H9 (cell line): ENCODE measurements at regions not wholly inside any gene's neighbourhood (a gene's known extent, or its start where the extent isn't known, plus 50 kb on each side); places are given as distances from the start of the nearest gene placed in this dataset.

Source experiments
- DNase-seq: peaks from one replicate; pipeline ENCODE4 v3.0.0-alpha.2; 2017
- H2AFZ ChIP-seq: one replicate; pipeline ENCODE4 v1.6.1; 2013; ENCODE audit warnings: mild to moderate bottlenecking, low read length, control low read depth, moderate library complexity
- H2AK5ac ChIP-seq: 2 replicates; pipeline ENCODE4 v1.6.1; 2013; ENCODE audit warnings: low read length, control low read depth, mixed read lengths; ENCODE audit not compliant: insufficient read length
- H2BK120ac ChIP-seq: one replicate; pipeline ENCODE4 v1.6.1; 2013; ENCODE audit warnings: low read depth, mild to moderate bottlenecking, low read length, control low read depth, inconsistent platforms; ENCODE audit not compliant: poor library complexity, severe bottlenecking
- H2BK12ac ChIP-seq: 2 replicates; pipeline ENCODE4 v1.6.1; 2013; ENCODE audit warnings: low read length, control low read depth, mixed read lengths, low read depth; ENCODE audit not compliant: insufficient read length
- H2BK15ac ChIP-seq: 2 replicates; pipeline ENCODE4 v1.6.1; 2013; ENCODE audit warnings: low read depth, low read length, control low read depth
- H2BK20ac ChIP-seq: one replicate; pipeline ENCODE4 v1.6.1; 2013; ENCODE audit warnings: low read depth, mild to moderate bottlenecking, low read length, control low read depth, inconsistent platforms; ENCODE audit not compliant: poor library complexity, severe bottlenecking
- H2BK5ac ChIP-seq: 2 replicates; pipeline ENCODE4 v1.6.1; 2013; ENCODE audit warnings: low read length, control low read depth, mixed read lengths; ENCODE audit not compliant: insufficient read length
- H3K14ac ChIP-seq: 2 replicates; pipeline ENCODE4 v1.6.1; 2013; ENCODE audit warnings: low read length, control low read depth; ENCODE audit not compliant: insufficient read depth
- H3K18ac ChIP-seq: 2 replicates; pipeline ENCODE4 v1.6.1; 2013; ENCODE audit warnings: low read depth, mild to moderate bottlenecking, mixed read lengths, low read length, control low read depth; ENCODE audit not compliant: insufficient read length
- H3K23ac ChIP-seq: 2 replicates; pipeline ENCODE4 v1.6.1; 2013; ENCODE audit warnings: low read length, control low read depth, mixed read lengths, low read depth; ENCODE audit not compliant: insufficient read length
- H3K23me2 ChIP-seq: 2 replicates; pipeline ENCODE4 v1.6.1; 2013; ENCODE audit warnings: low read depth, mild to moderate bottlenecking, mixed read lengths, low read length, control low read depth; ENCODE audit not compliant: insufficient read length, poor library complexity, severe bottlenecking
- H3K27ac ChIP-seq: 2 replicates; pipeline ENCODE4 v1.5.1; 2013; ENCODE audit warnings: low read length, control low read depth, mixed read lengths, low read depth; ENCODE audit not compliant: insufficient read length
- H3K27me3 ChIP-seq: 2 replicates; pipeline ENCODE4 v1.6.1; 2013; ENCODE audit warnings: low read length, control low read depth, inconsistent platforms; ENCODE audit not compliant: insufficient read depth
- H3K4ac ChIP-seq: 2 replicates; pipeline ENCODE4 v1.6.1; 2013; ENCODE audit warnings: low read depth, mild to moderate bottlenecking, control low read depth, inconsistent platforms, low read length, moderate library complexity
- H3K4me1 ChIP-seq: 2 replicates; pipeline ENCODE4 v1.6.1; 2013; ENCODE audit warnings: low read length, control low read depth, inconsistent platforms; ENCODE audit not compliant: insufficient read depth
- H3K4me2 ChIP-seq: 2 replicates; pipeline ENCODE4 v1.6.1; 2013; ENCODE audit warnings: low read length, control low read depth, mixed read lengths; ENCODE audit not compliant: insufficient read length, insufficient read depth
- H3K56ac ChIP-seq: 2 replicates; pipeline ENCODE4 v1.6.1; 2013; ENCODE audit warnings: low read depth, mild to moderate bottlenecking, mixed read lengths, low read length, control low read depth; ENCODE audit not compliant: insufficient read length
- H3K79me1 ChIP-seq: 2 replicates; pipeline ENCODE4 v1.6.1; 2013; ENCODE audit warnings: low read depth, mild to moderate bottlenecking, moderate library complexity, low read length, control low read depth, inconsistent platforms; ENCODE audit not compliant: insufficient read depth, poor library complexity, severe bottlenecking
- H3K79me2 ChIP-seq: 2 replicates; pipeline ENCODE4 v1.6.1; 2013; ENCODE audit warnings: low read length, control low read depth, inconsistent platforms; ENCODE audit not compliant: insufficient read depth
- H3K9ac ChIP-seq: 2 replicates; pipeline ENCODE4 v1.6.1; 2013; ENCODE audit warnings: low read length, control low read depth, mixed read lengths; ENCODE audit not compliant: insufficient read length; ENCODE audit errors: extremely low read depth
- H3K9me3 ChIP-seq: one replicate; pipeline ENCODE4 v1.6.1; 2013; ENCODE audit warnings: low read depth, low read length, inconsistent platforms; ENCODE audit not compliant: control insufficient read depth
- H3T11ph ChIP-seq: one replicate; pipeline ENCODE4 v1.6.1; 2013; ENCODE audit warnings: mild to moderate bottlenecking, low read length, control low read depth, inconsistent platforms
- H4K20me1 ChIP-seq: one replicate; pipeline ENCODE4 v1.6.1; 2013; ENCODE audit not compliant: control insufficient read depth, insufficient read length, insufficient read depth
- H4K5ac ChIP-seq: 2 replicates; pipeline ENCODE4 v1.6.1; 2013; ENCODE audit warnings: low read depth, mild to moderate bottlenecking, mixed read lengths, low read length, control low read depth; ENCODE audit not compliant: insufficient read length
- H4K8ac ChIP-seq: replicated peaks from 2 replicates; pipeline ENCODE4 v1.6.1; 2013; ENCODE audit warnings: low read length, control low read depth, mixed read lengths, low read depth; ENCODE audit not compliant: insufficient read length
- H4K91ac ChIP-seq: 2 replicates; pipeline ENCODE4 v1.6.1; 2013; ENCODE audit warnings: low read depth, mild to moderate bottlenecking, moderate library complexity, mixed read lengths, low read length, control low read depth; ENCODE audit not compliant: insufficient read length
- H3K27ac Mint-ChIP-seq, 3 experiments: 2 replicates in 2 of 3; 3 replicates in 1 of 3; pipeline ENCODE4 v1.8.0; 2020 to 2021; ENCODE audit warnings: mixed read lengths in 3 of 3, mild to moderate bottlenecking in 1 of 3, moderate library complexity in 1 of 3
- H3K27me3 Mint-ChIP-seq: 2 replicates; pipeline ENCODE4 v1.8.0; 2021; ENCODE audit warnings: low read depth, mild to moderate bottlenecking, moderate library complexity, mixed read lengths
- H3K36me3 Mint-ChIP-seq, 3 experiments: 2 replicates in 2 of 3; 3 replicates in 1 of 3; pipeline ENCODE4 v1.8.0; 2020 to 2021; ENCODE audit warnings: low read depth in 3 of 3, mixed read lengths in 3 of 3; ENCODE audit not compliant: insufficient read depth in 1 of 3
- H3K4me1 Mint-ChIP-seq, 2 experiments: 2 replicates each; pipeline ENCODE4 v1.8.0; 2020; ENCODE audit warnings: mixed read lengths in 2 of 2
- H3K4me3 Mint-ChIP-seq, 2 experiments: 2 replicates in 1 of 2; 3 replicates in 1 of 2; pipeline ENCODE4 v1.8.0; 2020 to 2021; ENCODE audit warnings: mild to moderate bottlenecking in 2 of 2, mixed read lengths in 2 of 2, moderate library complexity in 1 of 2
- H3K9me3 Mint-ChIP-seq, 2 experiments: 2 replicates in 1 of 2; 3 replicates in 1 of 2; pipeline ENCODE4 v1.8.0; 2020; ENCODE audit warnings: mild to moderate bottlenecking in 2 of 2, mixed read lengths in 2 of 2, moderate library complexity in 1 of 2
- WGBS: extraction: QIAGEN DNeasy Blood & Tissue Kit; methylation state at CpG from one replicate; pipeline ENCODE4 v1.1.7; 2013; ENCODE audit warnings: missing lambda C conversion rate, low lambda C conversion rate, mixed read lengths; ENCODE audit not compliant: insufficient read length; ENCODE audit errors: extremely low coverage; 5-methylcytosine and 5-hydroxymethylcytosine counted together
- TF ChIP-seq, protein P1 (sequence below): fragments of 200-600 bp; sonication (generic); conservative IDR thresholded peaks from 3 replicates; pipeline ENCODE4 v1.8.0; 2021; ENCODE audit warnings: antibody characterized with exemption, mild to moderate bottlenecking

- H3K9me3 Mint-ChIP-seq = peaks cover 5 to 10% of the 10 kb centered on the region in 2 experiments; a peak in 3 of 5 replicates
- H3K27me3 Mint-ChIP-seq = no peaks in the 10 kb centered on the region; the same call in 1 of the 2 replicates
- Histone ChIP-seq H3K27ac (no peak overlapping the region), H3K23me2 (no peaks in the 10 kb centered on the region), H2AFZ (no peak overlapping the region), H2BK20ac (no peak overlapping the region), H2BK120ac (no peak overlapping the region), H4K5ac (no peak overlapping the region), H3K18ac (no peak overlapping the region), H3T11ph (no peak overlapping the region), H4K91ac (no peak overlapping the region), H4K8ac (no peak overlapping the region), H3K79me2 (no peaks in the 10 kb centered on the region), H3K4ac (no peak overlapping the region), H3K27me3 (no peaks in the 10 kb centered on the region), H3K4me2 (no peak overlapping the region), H3K56ac (no peak overlapping the region), H4K20me1 (peaks cover 4% of the 10 kb centered on the region), H2BK12ac (no peak overlapping the region), H2BK5ac (no peak overlapping the region), H3K9ac (no peak overlapping the region), H2BK15ac (no peak overlapping the region), H3K4me1 (no peaks in the 10 kb centered on the region), H3K9me3 (no peaks in the 10 kb centered on the region), H2AK5ac (no peak overlapping the region), H3K79me1 (no peaks in the 10 kb centered on the region), H3K14ac (no peak overlapping the region; the same call in 1 of the 2 replicates), H3K23ac (no peak overlapping the region)
- DNase-seq = no peak
- no peak overlapping the region for H3K27ac Mint-ChIP-seq
- TF ChIP-seq, protein P1, sequence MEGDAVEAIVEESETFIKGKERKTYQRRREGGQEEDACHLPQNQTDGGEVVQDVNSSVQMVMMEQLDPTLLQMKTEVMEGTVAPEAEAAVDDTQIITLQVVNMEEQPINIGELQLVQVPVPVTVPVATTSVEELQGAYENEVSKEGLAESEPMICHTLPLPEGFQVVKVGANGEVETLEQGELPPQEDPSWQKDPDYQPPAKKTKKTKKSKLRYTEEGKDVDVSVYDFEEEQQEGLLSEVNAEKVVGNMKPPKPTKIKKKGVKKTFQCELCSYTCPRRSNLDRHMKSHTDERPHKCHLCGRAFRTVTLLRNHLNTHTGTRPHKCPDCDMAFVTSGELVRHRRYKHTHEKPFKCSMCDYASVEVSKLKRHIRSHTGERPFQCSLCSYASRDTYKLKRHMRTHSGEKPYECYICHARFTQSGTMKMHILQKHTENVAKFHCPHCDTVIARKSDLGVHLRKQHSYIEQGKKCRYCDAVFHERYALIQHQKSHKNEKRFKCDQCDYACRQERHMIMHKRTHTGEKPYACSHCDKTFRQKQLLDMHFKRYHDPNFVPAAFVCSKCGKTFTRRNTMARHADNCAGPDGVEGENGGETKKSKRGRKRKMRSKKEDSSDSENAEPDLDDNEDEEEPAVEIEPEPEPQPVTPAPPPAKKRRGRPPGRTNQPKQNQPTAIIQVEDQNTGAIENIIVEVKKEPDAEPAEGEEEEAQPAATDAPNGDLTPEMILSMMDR = no peak
- H3K4me1 Mint-ChIP-seq = peaks cover 0 to 5% of the 10 kb centered on the region in 2 experiments; a peak in 2 of 4 replicates
- peaks cover 0 to 7% (median 5%) of the 10 kb centered on the region in 3 experiments; a peak in 2 of 7 replicates for H3K36me3 Mint-ChIP-seq
- no peak overlapping the region for H3K4me3 Mint-ChIP-seq
- no CpG with 5 or more reads among the region's 9 CpGs for WGBS
Measured at GRCh38 chr18:77530732-77531131, 281.1 kb downstream of the GALR1 start.
